OCI-M1 (cell line): ENCODE measurements at regions not wholly inside any gene's neighbourhood (a gene's known extent, or its start where the extent isn't known, plus 50 kb on each side); places are given as distances from the start of the nearest gene placed in this dataset.
A peak's percentile ranks its signal among the peaks of the same experiment; 100 is the strongest.

ENCODE experiments used
- DNase-seq: peaks from one replicate; lab custom pipeline; 2025; lab: John Stamatoyannopoulos, UW

DNA sequence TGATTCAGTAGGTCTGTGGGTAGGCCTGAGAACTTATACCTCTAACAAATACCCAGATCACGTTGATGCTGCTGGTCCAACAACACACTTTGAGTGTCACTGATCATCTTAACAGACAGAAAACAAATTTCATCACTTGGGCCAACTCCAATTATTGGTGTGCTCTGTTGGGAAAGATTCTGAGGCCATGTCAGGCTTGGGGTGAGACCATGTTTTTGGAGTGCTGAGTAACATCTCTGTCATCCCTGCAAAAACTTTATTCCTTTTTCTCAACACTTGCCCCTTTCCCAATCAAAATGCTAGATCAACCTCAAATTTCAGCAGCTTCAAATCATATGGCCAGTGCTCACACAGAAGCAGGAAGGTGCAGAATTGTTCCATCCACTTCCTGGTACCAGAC, 108.8 kb upstream of the TENT5A start:
- no peak for DNase-seq

DNA sequence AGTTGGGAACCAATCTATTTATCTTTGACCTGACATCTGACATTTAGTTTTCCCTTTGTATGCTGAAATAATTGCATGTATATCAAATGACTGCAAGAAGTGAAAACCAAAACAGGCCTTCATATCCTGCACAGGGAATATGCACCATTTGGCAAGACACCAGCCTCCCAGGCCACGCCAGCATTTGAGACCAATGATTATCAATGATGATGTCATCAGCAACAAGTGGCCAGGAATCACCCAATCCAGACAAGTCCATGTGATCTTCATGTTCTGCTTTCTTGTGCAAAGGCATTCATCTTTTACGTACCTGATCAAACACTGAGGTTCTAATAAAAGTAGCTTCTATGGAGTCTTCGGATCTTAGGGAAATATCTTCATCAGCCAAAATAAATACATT, 107.4 kb upstream of the TENT5A start:
- DNase-seq: peak; percentile 69

DNA sequence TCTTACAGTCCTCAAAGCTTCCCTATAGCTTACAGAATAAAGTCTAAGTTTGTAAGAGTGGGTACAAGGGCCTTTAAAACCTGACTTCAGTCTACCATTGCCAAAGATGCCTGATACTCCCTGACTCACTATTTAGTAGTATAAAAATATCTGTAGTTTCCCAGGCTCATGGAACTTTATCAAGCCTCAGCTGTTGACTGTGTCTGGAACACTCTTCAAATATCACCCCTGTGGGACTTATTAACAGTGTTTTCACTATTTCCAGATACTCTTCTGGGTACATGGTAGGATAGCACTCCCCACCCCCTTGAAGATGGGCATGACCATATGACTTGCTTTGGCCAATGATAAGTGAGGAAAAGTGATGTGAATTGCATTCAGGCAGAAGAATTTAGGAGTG, 105.3 kb upstream of the TENT5A start:
- no peak for DNase-seq

DNA sequence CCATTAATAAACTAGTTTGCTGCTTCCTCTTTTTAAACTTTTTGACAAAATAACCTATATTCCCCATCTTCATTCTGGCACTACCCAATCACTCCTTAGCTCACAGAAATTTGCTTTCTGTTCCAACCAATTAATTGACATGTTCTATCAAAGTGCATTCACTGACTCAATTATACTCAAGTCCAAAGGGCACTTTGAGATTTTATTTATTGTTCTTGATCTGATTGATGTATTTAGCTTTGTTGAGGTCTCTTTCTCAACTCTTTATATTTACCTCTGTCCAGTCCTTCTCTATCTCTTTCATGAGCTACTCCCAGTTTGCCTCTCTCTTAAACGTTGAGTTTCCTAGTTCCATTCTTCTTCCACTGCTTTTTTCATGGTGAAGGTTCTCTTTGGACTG, 104.4 kb upstream of the TENT5A start:
- DNase-seq: no peak

DNA sequence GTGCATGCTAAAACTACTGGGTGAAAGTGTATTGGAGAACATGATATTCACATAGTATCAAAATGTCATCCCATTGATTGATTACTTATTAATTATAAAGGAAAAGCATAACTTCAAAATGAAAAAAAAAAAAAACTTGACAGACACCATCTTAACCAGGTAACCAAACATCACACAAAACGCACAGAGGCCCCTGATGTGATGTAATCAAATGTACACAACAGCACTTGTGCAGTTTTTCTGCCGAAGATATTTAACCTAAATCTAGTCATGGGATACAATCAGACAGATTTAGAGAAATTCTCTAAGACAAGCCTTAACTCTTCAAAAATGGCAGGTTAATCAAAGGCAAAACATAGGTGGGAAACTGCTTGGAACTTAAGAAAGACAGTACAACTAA, 102.0 kb upstream of the TENT5A start:
- DNase-seq: no peak

DNA sequence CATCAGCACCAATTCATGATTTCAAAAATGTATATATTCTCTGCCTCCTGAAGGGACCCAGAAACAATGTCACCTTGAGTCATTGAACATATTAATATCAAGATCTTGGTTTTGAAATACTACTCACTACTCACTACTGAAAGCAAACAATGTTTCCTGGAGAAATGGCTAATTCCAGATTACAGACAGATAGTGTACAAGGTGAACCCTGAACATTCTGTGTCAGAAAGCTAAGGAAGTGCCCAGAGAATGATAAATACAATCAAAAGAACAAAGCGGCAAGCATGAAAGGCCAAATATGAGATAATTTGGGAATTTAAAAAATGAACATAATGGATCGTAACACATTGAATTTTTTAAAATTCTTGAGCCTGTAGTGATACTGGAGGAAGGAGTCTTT, 101.5 kb upstream of the TENT5A start:
- no peak for DNase-seq

DNA sequence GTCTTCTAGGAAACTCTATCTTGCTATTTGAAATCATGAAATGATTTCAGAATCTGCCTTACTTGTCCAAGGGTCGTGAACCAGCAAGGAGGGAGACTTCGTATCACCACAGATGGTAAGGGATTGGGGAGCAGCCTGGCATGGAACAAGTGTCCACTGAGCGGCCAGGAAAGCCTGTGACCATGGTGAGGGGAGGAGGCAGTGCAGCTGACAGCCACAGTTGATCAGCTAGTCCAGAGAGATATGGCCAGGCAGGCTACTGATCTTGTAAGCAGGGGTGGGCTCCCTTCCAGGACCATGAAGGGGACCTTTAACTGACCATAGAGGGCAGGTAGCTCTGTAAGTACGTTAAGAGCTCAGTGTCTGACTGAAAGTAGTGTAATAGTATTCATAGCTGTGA, 96.8 kb upstream of the TENT5A start:
- no peak for DNase-seq

DNA sequence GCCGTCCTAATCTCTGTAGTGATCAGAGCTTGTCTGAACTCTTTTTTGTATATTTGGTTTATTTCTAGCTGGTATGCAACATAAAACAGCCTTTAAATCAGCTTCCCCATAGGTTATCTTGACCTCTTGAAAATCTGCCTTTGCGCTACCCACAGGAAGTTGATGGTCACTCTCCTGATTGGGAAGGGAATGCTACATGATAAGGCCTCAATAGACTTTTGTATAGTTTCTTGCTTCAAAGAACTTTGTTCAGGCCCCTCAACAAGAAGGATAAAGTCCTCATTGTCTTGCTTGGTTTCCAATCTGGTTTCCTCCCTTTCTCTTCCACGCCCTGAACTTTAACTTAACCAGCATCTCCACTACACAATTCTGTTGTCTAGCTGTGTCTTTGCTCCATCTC, 95.4 kb upstream of the TENT5A start:
- DNase-seq: peak; percentile 39

DNA sequence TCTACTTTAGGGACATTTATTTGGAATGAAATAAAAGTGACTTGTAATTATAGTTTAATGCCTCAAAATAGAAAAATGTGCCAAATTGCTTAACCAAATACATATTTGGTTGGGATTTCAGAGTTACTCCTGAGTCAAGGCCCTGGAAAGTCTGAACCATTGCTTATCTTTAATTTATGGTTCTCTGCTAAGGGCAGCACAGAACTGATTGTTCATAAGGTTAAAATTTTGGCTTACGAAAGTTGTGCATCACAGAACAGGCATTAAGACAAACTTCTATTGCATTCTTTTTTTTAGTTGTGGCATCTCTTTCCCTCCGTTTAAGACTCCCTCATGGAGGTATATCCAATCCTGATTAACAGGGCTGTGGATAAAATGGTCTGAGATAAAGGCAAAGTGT, 92.2 kb upstream of the TENT5A start:
- DNase-seq: no peak

DNA sequence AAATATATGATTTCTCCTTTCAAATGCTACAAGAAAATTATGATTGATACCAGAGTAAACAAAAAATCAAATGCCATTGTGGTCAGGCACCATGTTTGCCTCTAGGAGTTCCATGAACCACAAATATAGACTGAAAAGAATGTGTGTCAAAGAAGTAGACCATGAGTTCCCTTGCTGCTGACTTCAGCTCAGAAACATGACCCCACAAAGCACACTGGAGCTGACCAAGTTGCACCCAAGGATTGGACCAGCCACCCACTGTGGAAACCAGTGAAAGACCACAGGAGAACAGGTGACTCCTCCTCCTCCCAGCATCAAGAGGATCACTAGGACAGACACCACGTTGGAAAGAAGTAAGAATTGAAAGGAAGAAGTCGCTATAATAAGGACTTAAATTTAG, 90.8 kb upstream of the TENT5A start:
- peak; percentile 33 for DNase-seq

DNA sequence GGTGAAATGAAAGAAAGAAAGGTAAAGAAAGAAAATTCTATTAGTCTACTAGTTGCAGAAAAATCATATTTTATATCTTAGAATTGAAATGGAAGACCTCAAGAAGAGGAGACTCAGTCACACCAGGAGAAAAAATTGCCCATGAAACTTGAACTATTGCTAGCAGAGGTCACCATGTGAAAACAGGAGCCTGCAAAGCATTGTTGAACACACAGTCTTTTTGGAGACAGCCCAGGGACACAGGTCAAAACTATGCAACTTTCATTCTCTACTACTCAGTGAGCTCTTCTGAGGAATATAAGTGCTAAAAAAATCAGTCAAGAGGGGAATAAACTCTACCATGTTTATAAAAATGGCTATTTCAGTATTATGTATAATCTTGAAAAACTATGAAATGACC, 89.8 kb upstream of the TENT5A start:
- DNase-seq: no peak

DNA sequence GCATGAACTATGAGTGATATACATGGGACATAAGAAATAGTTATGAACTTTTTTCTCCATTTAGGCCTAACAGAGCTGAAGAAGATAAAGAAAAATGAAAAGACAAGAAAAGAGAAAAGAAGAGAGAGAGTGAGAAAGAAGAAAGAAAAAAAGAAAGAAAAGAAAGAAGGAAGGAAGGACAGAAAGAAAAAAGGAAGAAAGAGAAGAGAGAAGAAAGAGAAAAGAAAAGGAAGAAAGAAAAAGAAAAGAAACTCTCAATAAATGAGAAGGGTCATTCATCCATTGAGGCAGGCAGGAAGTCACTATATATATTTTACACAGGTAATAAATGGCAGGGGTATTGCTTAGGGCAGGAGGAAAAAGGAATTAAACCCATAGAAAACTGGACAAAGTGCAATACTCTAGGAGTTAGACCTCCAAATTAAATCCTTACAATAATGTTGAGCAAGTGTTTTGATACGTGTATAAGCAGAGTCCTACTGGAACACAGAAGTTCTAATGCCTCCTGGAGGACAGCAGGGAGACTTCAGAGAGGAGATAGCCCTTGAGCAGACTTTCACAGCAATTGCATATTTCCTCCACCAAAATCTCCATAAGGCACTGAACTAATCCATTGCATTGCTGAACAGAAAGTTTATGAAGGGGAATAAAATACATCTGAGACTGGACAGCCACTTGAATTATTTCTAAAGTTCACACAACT, 86.4 kb upstream of the TENT5A start:
- peak; percentile 20 for DNase-seq

DNA sequence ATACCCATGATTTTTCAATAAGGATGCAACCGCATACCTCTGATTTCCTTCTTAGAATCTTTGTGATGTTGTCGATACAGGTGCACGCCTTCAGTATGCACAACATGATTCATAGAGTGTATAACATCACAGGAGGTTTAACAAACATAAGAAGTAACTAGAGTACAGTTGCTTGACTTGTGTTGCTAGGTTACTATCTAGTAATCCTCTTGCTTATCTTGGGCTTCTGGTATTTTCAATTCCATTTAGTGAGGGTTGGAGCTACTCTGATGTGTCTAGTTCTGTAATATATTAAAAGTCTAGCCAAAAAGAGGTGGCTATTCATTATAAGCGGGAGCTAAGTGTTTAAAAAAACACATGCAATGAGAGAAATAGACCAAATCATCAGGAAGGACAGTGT, 85.5 kb upstream of the TENT5A start:
- peak; percentile 67 for DNase-seq

DNA sequence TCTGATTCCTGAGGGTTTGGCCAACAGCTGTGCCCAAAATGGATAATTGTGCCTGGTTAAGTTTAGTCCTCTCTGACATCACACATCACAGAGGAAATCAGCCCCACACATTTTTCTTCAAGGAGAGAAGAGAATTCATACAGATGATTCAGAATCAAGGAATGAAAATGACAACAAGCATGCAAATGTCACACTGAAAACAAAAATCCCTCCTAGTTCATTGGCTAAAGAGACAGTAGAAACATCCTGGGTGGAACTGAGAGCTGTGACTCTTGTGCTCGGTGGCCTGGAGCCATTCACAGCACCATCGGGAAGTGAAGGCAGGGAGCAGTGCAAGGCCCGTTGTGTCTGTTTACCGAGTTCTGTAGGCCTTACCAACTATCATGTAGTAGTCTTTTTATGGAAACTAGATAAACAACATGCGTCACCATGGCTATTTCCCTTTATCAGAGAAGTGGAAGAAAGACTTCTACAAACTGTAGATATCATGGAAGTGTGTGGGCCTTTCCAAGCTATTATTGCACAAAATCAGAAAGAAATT, 81.7 kb upstream of the TENT5A start:
- peak; percentile 63 for DNase-seq

DNA sequence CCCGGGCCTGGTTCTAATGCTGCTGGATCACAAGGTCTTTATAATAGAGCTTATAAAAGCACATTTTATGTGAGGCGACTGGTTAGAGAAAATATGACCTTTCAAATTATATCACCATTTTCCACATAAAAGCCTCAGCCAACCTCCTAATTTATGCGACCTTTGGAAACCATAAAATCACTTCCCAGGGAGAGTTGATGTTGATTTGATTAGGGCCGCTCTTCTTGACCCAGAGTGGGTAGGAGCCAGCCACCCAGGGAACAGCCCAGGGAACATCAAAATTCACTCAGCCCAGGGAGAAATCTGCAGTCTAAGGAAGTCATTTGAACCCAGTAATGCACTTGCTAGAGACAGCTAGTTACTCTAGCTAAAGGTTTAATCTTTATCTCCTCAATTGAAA, 79.8 kb upstream of the TENT5A start:
- DNase-seq: no peak

DNA sequence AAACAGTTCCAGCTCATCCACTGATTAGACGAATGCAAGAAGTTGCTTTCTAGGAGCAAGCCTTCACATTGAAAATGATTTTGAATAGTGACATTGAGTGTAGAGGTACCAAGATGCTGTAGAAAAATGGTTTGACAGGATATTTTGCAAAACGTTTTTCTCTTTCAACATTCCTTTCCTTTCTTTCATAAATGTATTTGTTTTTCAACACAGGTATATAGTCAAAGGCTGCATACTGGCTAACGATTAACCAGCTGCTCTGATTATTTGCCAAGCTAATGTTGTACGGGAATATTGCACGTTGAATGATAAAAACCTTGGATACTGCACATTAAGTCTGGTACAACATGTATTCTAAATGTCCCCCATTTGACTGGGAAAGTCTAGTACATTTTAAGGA, 78.8 kb upstream of the TENT5A start:
- DNase-seq: no peak

DNA sequence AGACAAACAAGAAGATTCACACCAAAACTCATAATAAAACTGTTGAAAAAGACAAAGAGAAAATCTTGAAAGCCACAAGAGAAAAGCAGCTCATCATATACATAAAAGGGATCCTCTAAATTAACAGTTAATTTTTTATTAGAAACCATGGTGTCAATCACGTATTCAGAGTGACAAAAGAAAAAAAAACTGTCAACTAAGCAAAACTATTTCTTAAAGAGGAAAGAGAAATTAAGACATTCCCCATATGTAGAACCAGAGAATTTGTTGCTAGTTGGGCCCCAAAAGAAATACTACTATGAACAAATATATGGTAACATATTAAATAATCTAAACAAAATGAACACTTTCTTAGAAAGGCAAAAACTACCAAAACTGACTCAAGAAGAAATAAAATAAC, 74.3 kb upstream of the TENT5A start:
- DNase-seq: no peak

DNA sequence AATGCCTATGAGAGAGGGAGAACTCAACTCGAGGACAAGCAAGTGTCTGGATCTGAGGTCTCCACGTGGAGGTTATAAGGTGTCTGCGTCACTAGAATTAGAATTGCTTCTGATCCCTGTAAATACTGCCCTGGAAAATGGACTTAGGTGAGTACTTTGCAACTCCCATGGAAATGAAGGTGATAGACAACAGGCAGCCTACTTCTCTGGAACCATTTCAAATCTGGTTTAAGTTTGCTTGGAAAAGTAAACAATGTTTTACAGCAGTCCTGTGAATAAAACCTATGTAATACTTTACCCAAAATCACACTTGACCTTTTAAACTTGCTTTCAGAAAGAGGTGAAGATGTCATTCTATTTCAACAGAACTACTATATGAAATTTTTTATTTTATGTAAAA, 70.1 kb upstream of the TENT5A start:
- DNase-seq: no peak

DNA sequence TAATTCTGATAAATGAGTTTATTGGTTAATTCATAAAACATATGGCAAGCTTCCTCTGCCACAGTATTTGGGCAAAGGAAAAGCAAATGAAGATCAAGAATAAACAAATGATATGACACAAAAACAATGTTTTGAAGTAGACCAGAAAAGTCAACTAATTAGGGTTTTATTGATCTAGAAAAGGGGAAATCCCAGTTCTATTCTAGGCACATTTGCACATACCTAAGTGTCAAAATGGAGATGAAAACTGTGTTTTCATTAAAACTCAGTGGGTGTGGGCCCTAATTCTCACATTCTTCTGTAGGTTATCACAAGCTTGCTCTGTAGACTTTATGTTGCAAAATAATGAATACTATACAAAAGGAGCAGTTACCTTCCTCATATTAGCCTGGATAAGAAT, 69.0 kb upstream of the TENT5A start:
- DNase-seq: no peak

DNA sequence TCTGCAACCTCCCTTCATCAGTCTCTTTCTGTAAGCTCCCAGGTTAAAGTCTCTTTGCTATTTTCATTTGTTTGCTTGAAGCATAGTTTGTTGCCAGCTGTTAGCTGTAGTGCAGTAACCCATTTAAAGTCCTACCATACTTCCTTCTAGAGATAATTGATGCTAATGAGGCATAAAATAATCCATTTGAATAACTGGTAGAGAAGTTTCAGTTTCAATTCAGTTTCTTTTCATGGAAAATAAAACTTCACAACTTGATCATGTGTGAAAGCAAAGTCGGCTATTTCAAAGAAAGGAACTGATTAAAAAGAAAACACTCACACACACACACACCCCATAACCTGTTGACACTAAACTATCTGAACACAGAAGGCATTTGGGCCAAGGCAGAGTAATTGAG, 68.5 kb upstream of the TENT5A start:
- DNase-seq: no peak

DNA sequence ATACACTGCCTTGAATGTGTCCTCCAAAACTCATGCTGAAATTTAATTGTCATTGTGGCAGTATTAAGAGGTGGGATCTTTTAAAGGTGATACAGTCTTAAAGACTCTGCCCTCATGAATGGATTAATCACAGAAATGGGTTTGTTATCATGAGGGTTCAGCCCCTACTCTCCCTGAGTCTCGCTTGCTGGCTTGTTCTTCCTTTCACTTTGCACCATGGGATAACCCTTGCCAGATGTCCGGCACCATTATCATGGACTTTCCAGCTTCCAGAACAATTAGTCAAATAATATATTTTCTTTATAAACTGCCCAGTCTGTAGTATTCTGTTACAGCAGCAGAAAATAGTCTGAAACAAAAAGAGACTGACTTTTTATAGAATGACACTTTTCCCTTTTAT, 67.9 kb upstream of the TENT5A start:
- no peak for DNase-seq

DNA sequence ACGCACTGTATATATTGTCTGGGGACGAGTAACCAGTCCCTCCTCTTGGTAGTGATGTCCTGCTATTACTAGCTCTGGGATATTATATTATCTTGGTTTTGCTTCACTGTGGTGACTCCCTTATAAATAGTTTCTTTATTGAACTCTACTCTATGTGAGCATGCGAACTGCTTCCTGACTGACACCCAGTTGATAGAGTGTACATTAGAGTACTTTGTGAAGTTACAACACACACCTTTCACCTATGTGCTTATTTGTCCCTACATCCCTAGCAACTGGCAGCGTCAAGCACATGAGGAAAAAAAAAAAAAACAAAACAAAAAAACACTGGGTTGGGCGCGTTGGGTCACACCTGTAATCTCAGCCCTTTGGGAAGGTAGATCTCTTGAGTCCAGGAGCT, 67.3 kb upstream of the TENT5A start:
- DNase-seq: no peak

DNA sequence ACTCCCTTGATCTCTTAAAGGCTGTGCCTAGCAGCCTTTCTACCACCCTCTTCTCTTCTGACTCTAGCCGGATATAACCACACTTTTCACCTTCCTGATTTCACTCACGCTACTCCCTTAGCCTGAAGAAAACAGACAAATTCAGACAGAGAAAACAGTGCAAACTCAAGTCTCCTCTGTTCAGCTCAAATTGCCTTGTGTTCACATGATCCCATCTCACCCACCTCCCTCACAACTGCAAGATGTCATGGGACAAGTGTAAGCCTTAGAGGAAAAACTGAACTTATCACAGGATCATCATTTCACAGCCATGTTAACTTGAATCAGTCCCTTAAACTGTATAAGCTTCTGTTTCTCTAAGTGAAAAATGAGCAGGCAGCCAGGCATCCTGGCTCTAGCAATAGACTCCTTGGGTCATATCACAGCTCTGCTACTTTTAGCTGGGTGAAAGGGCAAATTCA, 66.5 kb upstream of the TENT5A start:
- no peak for DNase-seq

DNA sequence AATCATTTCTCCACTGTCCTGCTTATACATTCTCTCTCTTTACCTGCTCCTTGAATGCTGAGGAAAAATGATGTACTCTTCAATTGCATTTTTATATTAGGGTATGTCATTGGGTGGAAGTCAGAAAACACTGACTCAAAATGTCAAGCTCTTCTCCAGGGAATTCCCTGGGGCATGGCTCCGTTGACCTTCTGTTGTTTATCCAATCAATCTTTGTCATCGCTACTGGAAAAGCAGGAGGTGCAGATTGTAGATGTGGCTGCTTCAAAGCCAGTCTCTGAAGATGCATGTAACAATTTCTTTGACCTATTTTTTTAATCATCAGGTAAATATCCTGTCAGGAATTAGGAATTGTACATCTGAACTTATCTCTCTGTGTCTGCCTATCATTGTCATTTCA, 63.9 kb upstream of the TENT5A start:
- no peak for DNase-seq
